Astrocyte of the spinal cord (primary cell): ENCODE measurements at regions not wholly inside any gene's neighbourhood (a gene's known extent, or its start where the extent isn't known, plus 50 kb on each side); places are given as distances from the start of the nearest gene placed in this dataset.

Experiments used
- DNase-seq: peaks from one replicate; pipeline ENCODE4 v3.0.0; 2011; ENCODE audit warnings: low read depth, low spot score
- H3K4me3 ChIP-seq: 2 replicates; pipeline ENCODE4 v1.5.1; 2011; ENCODE audit warnings: low read depth, mild to moderate bottlenecking, low read length, moderate library complexity
- CTCF ChIP-seq: IDR thresholded peaks from 2 replicates; pipeline ENCODE4 v1.5.1; 2012; ENCODE audit warnings: low read depth, mild to moderate bottlenecking, low read length, inconsistent platforms
- in situ Hi-C: cut with HindIII; loops from 2 replicates; pipeline ENCODE4 v1.10.0; 2017; ENCODE audit warnings: low sequenced_read_pairs

GRCh38 chr10:53573498-53573897 lies 800.9 kb upstream of the MBL2 start:
- no peak overlapping the region for H3K4me3 ChIP-seq
- in situ Hi-C loops = no loop called here
- DNase-seq = no peak
- TF ChIP-seq CTCF = no peak

- no peak for TF ChIP-seq CTCF
Measured at GRCh38 chr10:53572799-53573198, 800.2 kb upstream of the MBL2 start.

GRCh38 chr10:53570221-53570620 lies 797.6 kb upstream of the MBL2 start:
- H3K4me3 ChIP-seq = no peak overlapping the region
- in situ Hi-C loops = no loop called here
- TF ChIP-seq CTCF = no peak
- DNase-seq = no peak

More at GRCh38 chr10:53572799-53573198, 800.2 kb upstream of the MBL2 start:
- DNase-seq = no peak
- no peak overlapping the region for H3K4me3 ChIP-seq
- in situ Hi-C loops = no loop called here

GRCh38 chr10:53569455-53569854 lies 796.9 kb upstream of the MBL2 start:
- H3K4me3 ChIP-seq = no peak overlapping the region
- in situ Hi-C loops = no loop called here
- no peak for DNase-seq
- TF ChIP-seq CTCF = no peak

GRCh38 chr10:53548664-53549063 lies 776.1 kb upstream of the MBL2 start:
- in situ Hi-C loops = no loop called here
- no peak for DNase-seq
- TF ChIP-seq CTCF = no peak

GRCh38 chr10:53547364-53547763 lies 774.8 kb upstream of the MBL2 start:
- no peak for TF ChIP-seq CTCF
- H3K4me3 ChIP-seq = no peak overlapping the region
- no peak for DNase-seq
- in situ Hi-C loops = no loop called here

More at GRCh38 chr10:53548664-53549063, 776.1 kb upstream of the MBL2 start:
- H3K4me3 ChIP-seq = no peak overlapping the region

- TF ChIP-seq CTCF = no peak
- in situ Hi-C loops = no loop called here
- DNase-seq = no peak
- no peak overlapping the region for H3K4me3 ChIP-seq
Measured at GRCh38 chr10:53543410-53543809, 770.8 kb upstream of the MBL2 start.
